SK-N-SH (cell line): ENCODE measurements at regions not wholly inside any gene's neighbourhood (a gene's known extent, or its start where the extent isn't known, plus 50 kb on each side); places are given as distances from the start of the nearest gene placed in this dataset.

Source experiments
- ELF1 ChIP-seq: IDR thresholded peaks from 2 replicates; pipeline ENCODE4 v1.4.0; 2012
- EP300 ChIP-seq, 2 experiments: IDR thresholded peaks; 2 replicates each; pipeline versions ENCODE4 v1.4.0 to v1.6.1; 2012; ENCODE audit warnings: borderline replicate concordance in 1 of 2, low read depth in 1 of 2, low read length in 1 of 2
- EZH2phosphoT487 ChIP-seq: fragments of 200-600 bp; sonication (generic); IDR thresholded peaks from 2 replicates; pipeline ENCODE4 v1.6.1; 2017; ENCODE audit warnings: low read depth, mixed run types, mild to moderate bottlenecking, antibody characterized with exemption, moderate library complexity, borderline replicate concordance
- FOXM1 ChIP-seq: IDR thresholded peaks from 2 replicates; pipeline ENCODE4 v1.4.0; 2012; ENCODE audit warnings: low read depth, mild to moderate bottlenecking
- MXI1 ChIP-seq: IDR thresholded peaks from 2 replicates; pipeline ENCODE4 v1.6.1; 2012; ENCODE audit warnings: mild to moderate bottlenecking, low read depth, low read length, improper control_type of control experiment
- POLR2AphosphoS5 ChIP-seq: IDR thresholded peaks from 2 replicates; pipeline ENCODE4 v1.6.1; 2012; ENCODE audit warnings: low read depth, low read length
- RAD21 ChIP-seq: IDR thresholded peaks from 2 replicates; pipeline ENCODE4 v1.6.1; 2012; ENCODE audit warnings: mild to moderate bottlenecking, low read length
- SIN3A ChIP-seq: IDR thresholded peaks from 2 replicates; pipeline ENCODE4 v1.6.1; 2012; ENCODE audit warnings: low read depth, mild to moderate bottlenecking, low read length, moderate library complexity, borderline replicate concordance
- SMC3 ChIP-seq: IDR thresholded peaks from 2 replicates; pipeline ENCODE4 v1.6.1; 2012; ENCODE audit warnings: low read depth, low read length, improper control_type of control experiment
- TCF12 ChIP-seq: IDR thresholded peaks from 2 replicates; pipeline ENCODE4 v1.4.0; 2012
- ZBTB33 ChIP-seq: IDR thresholded peaks from 2 replicates; pipeline ENCODE4 v1.4.0; 2012; ENCODE audit warnings: low read depth, borderline replicate concordance
- TF ChIP-seq, protein P1 (sequence below): fragments of 200-600 bp; sonication (generic); IDR thresholded peaks from 2 replicates; pipeline ENCODE4 v1.6.1; 2017; ENCODE audit warnings: antibody characterized with exemption, mild to moderate bottlenecking, moderate library complexity
- TF ChIP-seq, protein P2 (sequence below): fragments of 150-350 bp; IDR thresholded peaks from 2 replicates; pipeline ENCODE4 v1.6.1; 2017; ENCODE audit warnings: antibody characterized with exemption, low read length, low read depth, borderline replicate concordance
- TF ChIP-seq, protein P3 (sequence below): IDR thresholded peaks from 2 replicates; pipeline ENCODE4; 2012

DNA sequence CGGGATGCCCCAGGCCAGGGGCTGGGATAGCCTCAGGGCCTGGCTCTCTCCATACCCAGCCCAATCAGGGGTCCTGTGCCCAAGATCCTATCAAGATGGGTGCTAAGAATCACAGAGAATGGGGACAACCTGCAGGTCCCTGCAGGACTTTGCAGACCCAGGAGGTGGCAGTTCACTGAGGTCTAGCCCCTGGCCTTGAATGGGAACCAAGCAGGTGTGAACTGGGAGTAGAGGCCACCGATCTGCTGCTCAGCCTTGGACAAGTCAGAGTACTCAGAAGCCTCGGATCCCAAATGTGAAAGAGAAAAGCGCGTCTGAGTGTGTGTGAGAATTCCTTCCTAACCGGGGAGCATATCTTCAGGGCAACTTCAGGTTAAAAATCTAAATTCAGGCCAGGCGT lies 76.2 kb downstream of the ARL6IP4 start:
- TF ChIP-seq FOXM1 (no peak), EZH2phosphoT487 (no peak), POLR2AphosphoS5 (no peak), ZBTB33 (no peak), RAD21 (no peak), TCF12 (no peak), ELF1 (no peak), EP300 (IDR thresholded peaks at IDR 0.05; ENCODE audit: borderline replicate concordance in 1 of 2, low read depth in 1 of 2, low read length in 1 of 2) (no peak), SMC3 (no peak), SIN3A (no peak), MXI1 (no peak)
- TF ChIP-seq, protein P1, sequence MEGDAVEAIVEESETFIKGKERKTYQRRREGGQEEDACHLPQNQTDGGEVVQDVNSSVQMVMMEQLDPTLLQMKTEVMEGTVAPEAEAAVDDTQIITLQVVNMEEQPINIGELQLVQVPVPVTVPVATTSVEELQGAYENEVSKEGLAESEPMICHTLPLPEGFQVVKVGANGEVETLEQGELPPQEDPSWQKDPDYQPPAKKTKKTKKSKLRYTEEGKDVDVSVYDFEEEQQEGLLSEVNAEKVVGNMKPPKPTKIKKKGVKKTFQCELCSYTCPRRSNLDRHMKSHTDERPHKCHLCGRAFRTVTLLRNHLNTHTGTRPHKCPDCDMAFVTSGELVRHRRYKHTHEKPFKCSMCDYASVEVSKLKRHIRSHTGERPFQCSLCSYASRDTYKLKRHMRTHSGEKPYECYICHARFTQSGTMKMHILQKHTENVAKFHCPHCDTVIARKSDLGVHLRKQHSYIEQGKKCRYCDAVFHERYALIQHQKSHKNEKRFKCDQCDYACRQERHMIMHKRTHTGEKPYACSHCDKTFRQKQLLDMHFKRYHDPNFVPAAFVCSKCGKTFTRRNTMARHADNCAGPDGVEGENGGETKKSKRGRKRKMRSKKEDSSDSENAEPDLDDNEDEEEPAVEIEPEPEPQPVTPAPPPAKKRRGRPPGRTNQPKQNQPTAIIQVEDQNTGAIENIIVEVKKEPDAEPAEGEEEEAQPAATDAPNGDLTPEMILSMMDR = no peak
- TF ChIP-seq, protein P2, sequence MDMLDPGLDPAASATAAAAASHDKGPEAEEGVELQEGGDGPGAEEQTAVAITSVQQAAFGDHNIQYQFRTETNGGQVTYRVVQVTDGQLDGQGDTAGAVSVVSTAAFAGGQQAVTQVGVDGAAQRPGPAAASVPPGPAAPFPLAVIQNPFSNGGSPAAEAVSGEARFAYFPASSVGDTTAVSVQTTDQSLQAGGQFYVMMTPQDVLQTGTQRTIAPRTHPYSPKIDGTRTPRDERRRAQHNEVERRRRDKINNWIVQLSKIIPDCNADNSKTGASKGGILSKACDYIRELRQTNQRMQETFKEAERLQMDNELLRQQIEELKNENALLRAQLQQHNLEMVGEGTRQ = no peak
- TF ChIP-seq, protein P3, sequence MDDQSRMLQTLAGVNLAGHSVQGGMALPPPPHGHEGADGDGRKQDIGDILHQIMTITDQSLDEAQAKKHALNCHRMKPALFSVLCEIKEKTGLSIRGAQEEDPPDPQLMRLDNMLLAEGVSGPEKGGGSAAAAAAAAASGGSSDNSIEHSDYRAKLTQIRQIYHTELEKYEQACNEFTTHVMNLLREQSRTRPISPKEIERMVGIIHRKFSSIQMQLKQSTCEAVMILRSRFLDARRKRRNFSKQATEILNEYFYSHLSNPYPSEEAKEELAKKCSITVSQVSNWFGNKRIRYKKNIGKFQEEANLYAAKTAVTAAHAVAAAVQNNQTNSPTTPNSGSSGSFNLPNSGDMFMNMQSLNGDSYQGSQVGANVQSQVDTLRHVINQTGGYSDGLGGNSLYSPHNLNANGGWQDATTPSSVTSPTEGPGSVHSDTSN = no peak
